ENCODE measurements at regions not wholly inside any gene's neighbourhood (a gene's known extent, or its start where the extent isn't known, plus 50 kb on each side); places are given as distances from the start of the nearest gene placed in this dataset.

GRCh38 chr14:87199381-87199780 is 793.6 kb downstream of the GALC start:
- Histone ChIP-seq H3K4me3 (replicated peaks; ENCODE audit: low read depth, low read length) (no peak overlapping the region), H3K36me3 (ENCODE audit: control insufficient read depth, insufficient read depth, low read length) (no peaks in the 10 kb centered on the region), H3K27me3 (replicated peaks; ENCODE audit: control insufficient read depth, insufficient read depth, low read length) (no peaks in the 10 kb centered on the region)
- no peak for DNase-seq (ENCODE audit: extremely low read depth, insufficient read length)
- TF ChIP-seq CTCF (IDR thresholded peaks at IDR 0.05; ENCODE audit: insufficient read depth, low read length, poor library complexity, severe bottlenecking): no peak

GRCh38 chr14:87196436-87196835 is 796.5 kb downstream of the GALC start:
- no peak for DNase-seq (ENCODE audit: extremely low read depth, insufficient read length)
- TF ChIP-seq CTCF (IDR thresholded peaks at IDR 0.05; ENCODE audit: insufficient read depth, low read length, poor library complexity, severe bottlenecking): no peak
- H3K36me3 ChIP-seq (ENCODE audit: control insufficient read depth, insufficient read depth, low read length): no peaks in the 10 kb centered on the region
- no peaks in the 10 kb centered on the region for H3K27me3 ChIP-seq (replicated peaks; ENCODE audit: control insufficient read depth, insufficient read depth, low read length)
- no peak overlapping the region for H3K4me3 ChIP-seq (replicated peaks; ENCODE audit: low read depth, low read length)

GRCh38 chr14:87187786-87188185 is 805.2 kb downstream of the GALC start:
- DNase-seq (ENCODE audit: extremely low read depth, insufficient read length): no peak
- H3K36me3 ChIP-seq (ENCODE audit: control insufficient read depth, insufficient read depth, low read length): no peaks in the 10 kb centered on the region
- H3K27me3 ChIP-seq (replicated peaks; ENCODE audit: control insufficient read depth, insufficient read depth, low read length): no peaks in the 10 kb centered on the region
- TF ChIP-seq CTCF (IDR thresholded peaks at IDR 0.05; ENCODE audit: insufficient read depth, low read length, poor library complexity, severe bottlenecking): no peak
- H3K4me3 ChIP-seq (replicated peaks; ENCODE audit: low read depth, low read length): no peak overlapping the region

- Histone ChIP-seq H3K4me3 (replicated peaks; ENCODE audit: low read depth, low read length) (no peak overlapping the region), H3K36me3 (ENCODE audit: control insufficient read depth, insufficient read depth, low read length) (no peaks in the 10 kb centered on the region), H3K27me3 (replicated peaks; ENCODE audit: control insufficient read depth, insufficient read depth, low read length) (no peaks in the 10 kb centered on the region)
- DNase-seq (ENCODE audit: extremely low read depth, insufficient read length): no peak
- no peak for TF ChIP-seq CTCF (IDR thresholded peaks at IDR 0.05; ENCODE audit: insufficient read depth, low read length, poor library complexity, severe bottlenecking)
Observed at GRCh38 chr14:87186737-87187136, 806.2 kb downstream of the GALC start.

GRCh38 chr14:87185961-87186560 is 806.9 kb downstream of the GALC start:
- H3K27me3 ChIP-seq (replicated peaks; ENCODE audit: control insufficient read depth, insufficient read depth, low read length): no peaks in the 10 kb centered on the region
- no peak for TF ChIP-seq CTCF (IDR thresholded peaks at IDR 0.05; ENCODE audit: insufficient read depth, low read length, poor library complexity, severe bottlenecking)
- no peak overlapping the region for H3K4me3 ChIP-seq (replicated peaks; ENCODE audit: low read depth, low read length)
- no peaks in the 10 kb centered on the region for H3K36me3 ChIP-seq (ENCODE audit: control insufficient read depth, insufficient read depth, low read length)
- DNase-seq (ENCODE audit: extremely low read depth, insufficient read length): no peak

- no peak for TF ChIP-seq CTCF (IDR thresholded peaks at IDR 0.05; ENCODE audit: insufficient read depth, low read length, poor library complexity, severe bottlenecking)
- DNase-seq (ENCODE audit: extremely low read depth, insufficient read length): no peak
- Histone ChIP-seq H3K27me3 (replicated peaks; ENCODE audit: control insufficient read depth, insufficient read depth, low read length) (no peaks in the 10 kb centered on the region), H3K4me3 (replicated peaks; ENCODE audit: low read depth, low read length) (no peak overlapping the region), H3K36me3 (ENCODE audit: control insufficient read depth, insufficient read depth, low read length) (no peaks in the 10 kb centered on the region)
Observed at GRCh38 chr14:87184180-87184579, 808.8 kb downstream of the GALC start.
